HG03432 (cell line): ENCODE measurements at regions not wholly inside any gene's neighbourhood (a gene's known extent, or its start where the extent isn't known, plus 50 kb on each side); places are given as distances from the start of the nearest gene placed in this dataset.
A peak's percentile ranks its signal among the peaks of the same experiment; 100 is the strongest.
"Not testable (repeated sequence)": the region's sequence is repeated elsewhere in the genome, so short reads cannot be mapped to it uniquely, and the experiment has no call there.

Experiments used
- ATAC-seq: cut with Tn5 transposase; IDR thresholded peaks from one replicate; pipeline ENCODE4 v1.9.1; 2021; ENCODE audit warnings: mild to moderate bottlenecking, moderate library complexity; ENCODE audit not compliant: unreplicated experiment

DNA sequence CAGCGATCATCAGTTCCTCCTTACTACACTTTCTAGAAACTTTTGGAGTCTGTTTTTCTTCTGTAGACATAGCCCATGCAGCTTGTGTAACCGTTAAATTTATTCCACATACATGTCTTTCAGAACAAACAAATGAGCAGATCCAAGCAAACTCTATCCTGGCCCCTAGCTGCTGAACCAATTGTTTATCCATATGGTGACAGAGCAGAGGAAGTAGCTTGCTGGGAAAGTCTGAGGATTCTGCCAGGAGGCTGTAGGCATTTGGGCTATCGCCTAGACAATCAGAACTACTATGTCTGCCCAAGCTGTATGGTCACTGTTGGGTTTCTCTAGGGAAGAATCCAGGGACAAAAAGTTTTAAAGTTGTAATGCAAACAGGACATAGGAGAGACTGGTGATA is 343.7 kb downstream of the SPRY2 start:
- ATAC-seq = no peak

DNA sequence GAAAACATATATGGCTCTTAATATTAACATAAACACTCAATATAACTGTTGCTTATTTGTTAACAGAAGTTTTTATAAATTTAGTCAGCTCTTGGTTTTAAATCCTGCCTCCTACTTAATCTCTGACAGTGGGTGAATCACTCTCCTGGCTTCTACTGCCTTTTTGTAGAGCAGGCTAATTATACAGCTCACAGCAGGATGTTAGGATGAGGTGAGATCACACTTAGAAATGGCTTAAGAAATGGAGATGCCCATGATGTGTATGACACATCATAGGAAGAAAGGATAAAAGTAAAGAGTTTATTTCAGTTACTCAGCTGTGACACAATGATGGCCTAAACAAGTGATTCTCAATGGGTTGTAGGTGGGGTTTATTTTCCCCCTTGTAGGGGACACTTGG is 345.6 kb downstream of the SPRY2 start:
- ATAC-seq = no peak

DNA sequence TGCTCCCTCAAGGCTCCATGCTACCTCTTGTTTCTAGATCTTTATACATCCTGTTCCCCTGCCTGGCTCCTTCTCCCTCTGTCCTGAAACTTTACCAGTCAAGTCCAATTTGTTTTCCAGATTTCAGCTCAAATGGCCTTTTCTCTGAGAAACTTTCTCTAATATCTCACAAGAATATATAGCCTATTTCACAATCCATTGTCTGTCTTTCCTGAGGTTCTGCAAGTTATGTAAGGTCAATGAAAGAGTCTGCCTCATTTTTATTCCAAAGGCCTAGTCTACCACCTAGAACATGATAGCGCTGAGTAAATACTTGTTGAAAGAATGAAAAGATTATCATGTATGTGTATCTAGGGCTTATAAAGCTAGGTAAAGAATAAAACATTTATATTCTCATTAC is 348.8 kb downstream of the SPRY2 start:
- ATAC-seq = no peak

DNA sequence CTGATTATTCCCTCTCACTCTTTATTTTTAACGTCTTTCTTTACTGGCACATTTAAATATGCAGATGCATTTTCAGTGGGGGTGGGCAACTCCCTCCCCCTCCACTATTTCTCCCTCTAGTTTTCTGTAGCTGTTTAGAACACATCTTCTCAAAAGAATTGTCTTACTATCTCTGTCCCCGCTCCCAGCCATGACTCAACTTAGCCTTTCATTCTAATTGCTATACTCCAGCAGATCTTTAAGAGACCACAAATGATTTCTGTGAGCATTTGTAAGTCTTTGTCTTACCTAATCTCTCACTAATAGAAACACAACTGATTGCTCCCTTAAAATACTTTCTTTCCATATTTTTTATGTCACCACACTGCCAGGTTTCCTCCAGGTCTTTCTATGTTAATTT is 350.9 kb downstream of the SPRY2 start:
- ATAC-seq = no peak

DNA sequence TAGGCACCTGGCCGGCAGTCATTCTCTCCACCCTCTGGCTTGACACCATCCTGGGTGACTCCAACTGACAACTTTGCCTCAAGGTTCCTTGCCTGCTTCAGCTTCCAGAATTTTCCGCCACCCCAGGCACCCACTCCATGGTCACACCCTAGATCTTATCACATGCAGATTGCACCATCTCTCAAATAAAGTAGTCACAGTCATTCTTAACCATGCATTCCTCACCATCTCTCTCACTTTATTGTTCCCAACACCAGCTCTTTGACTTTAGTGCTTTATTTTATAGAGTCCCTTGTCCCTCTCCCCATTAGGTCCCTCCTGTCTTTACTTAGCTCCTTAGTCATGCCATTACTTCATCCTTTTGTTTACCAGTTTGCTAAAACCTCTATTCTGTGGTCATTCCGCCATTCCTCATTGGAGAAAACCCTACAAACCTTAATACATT is 351.7 kb downstream of the SPRY2 start:
- ATAC-seq = no peak

DNA sequence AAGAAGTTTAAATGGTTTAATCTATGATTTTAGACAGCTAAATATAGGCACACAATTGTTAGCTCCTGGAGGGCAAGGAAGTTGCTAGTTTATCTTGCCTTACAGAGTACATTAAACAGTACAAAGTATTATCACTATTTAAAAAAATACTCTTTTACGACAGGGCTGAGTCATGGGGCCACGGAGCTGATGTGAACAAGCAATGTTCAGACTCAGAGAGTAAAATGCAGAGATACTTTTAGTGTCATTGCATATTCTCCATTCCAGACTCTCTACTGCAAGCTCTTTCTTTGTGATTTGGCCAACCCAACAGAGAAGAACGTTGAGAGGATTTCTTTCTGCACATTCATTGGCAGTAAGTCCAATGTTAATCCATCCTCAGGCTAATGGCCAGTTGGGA is 352.4 kb downstream of the SPRY2 start:
- no peak for ATAC-seq

DNA sequence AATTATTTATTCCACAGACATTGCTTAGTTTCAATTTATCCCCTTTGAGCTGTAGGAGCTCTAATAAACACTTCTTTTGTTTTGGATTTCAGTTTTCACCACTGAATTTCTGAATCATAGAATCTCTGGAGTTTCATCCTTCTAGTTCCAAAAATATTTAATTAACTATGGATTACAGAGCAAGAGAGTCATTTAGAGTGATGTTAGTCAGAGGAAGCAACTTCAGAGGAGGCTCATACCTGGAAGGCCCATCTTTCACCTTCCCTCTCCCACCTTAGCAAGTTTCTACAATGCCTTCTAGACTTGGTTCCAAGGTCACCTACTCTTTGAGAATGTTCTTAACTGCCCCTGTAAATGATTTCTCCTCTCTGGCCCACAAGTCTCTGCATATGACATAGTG is 353.2 kb downstream of the SPRY2 start:
- no peak for ATAC-seq

DNA sequence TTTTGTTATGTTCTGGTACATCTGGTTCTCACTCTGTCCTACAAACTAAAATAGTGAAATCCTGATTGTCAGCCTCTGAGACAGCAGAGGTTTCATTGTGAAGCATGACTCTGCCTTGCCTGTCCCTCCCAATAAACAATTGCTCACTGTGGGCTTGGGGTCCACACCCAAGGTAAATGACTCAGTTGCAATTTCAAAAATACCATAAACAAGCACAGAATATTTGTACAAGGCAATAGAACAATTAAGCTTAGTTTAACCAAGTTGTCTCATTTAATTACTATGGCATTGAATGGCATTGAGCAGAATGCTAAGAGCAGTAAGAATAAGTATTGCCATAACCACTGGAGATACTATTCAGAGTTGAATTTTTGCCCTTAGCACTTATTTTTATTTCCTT is 353.6 kb downstream of the SPRY2 start:
- ATAC-seq = no peak

DNA sequence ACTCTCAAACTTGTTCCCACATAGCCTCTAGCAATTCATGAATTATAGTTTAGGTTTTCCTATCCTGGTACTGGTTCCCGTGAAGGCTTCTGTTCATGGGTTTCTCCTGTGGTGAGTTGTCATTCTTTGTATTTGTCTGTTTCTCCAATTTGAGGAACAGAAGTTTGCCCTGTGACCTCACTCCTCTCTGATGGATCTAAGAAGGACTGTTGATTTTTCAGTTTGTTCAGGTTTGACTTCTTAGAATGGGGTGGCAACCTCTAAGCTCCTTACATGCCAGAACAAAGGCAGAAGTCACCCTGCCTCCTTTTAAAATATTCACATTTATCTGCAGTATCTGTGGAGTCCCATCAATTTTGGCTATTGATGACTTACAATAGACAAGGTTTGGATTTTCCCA is 354.0 kb downstream of the SPRY2 start:
- no peak for ATAC-seq

DNA sequence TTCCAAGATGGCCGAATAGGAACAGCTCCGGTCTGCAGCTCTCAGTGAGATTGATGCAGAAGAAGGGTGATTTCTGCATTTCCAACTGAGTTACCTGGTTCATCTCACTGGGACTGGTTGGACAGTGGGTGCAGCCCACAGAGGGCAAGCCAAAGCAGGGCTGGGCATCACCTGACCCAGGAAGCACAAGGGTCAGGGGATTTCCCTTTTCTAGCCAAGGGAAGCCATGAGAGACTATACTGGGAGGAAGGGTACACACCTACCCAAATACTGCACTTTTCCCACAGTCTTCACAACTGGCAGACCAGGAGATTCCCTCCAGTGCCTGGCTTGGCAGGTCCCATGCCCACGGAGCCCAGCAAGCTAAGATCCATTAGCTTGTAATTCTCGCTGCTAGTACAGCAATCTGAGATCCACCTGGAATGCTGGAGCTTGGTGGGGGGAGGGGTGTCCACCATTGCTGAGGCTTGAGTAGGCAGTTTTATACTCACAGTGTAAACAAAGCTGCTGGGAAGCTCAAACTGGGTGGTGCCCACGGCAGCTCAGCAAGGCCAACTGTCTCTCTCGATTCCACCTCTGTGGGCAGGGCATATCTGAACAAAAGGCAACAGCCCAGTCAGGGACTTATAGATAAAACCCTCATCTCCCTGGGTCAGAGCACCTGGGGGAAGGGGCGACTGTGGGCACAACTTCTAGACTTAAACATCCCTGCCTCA is 365.8 kb downstream of the SPRY2 start:
- not testable (repeated sequence) for ATAC-seq

DNA sequence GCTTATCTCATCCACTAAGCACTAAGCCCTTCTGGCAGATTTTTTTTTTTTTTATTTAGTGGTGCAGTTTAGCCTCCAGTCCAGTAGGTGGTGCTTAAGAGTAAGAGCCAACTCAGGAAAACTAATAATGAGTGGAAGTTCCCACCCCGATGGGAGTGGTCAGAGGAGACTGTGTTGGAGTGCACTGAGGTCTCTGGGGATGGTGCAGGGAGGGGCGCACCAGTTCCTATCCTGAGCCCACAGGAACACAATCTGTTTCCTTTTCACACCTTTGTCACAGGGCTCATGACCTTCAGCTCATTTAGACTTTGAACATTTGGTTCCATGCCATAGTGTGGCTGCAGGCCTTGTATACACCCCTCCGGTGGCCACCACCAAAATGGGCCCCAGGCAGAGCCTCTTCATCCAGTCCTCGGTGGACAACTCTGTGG is 367.4 kb downstream of the SPRY2 start:
- ATAC-seq = peak; percentile 94

DNA sequence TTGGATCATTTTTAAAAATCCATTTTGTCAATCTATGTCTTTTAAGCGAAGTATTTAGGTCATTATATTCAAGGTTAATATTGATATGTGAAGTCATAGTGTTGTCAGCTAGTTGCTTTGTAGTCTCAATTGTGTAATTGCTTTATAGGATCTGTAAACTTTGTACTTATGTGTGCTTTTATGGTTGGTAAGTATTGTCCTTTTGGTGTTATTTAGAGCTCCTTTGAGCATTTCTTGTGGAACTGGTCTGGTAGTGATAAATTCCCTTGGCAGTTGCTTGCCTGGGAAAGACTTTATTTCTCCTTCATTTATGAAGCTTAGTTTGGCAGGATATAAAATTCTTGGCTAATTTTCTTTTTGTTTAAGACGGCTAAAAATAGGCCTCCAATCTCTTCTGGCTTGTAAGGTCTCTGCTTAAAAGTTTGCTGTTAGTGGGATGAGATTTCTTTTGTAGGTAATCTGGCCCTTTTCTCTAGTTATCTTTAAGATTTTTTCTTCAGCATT is 368.8 kb downstream of the SPRY2 start:
- ATAC-seq = no peak

DNA sequence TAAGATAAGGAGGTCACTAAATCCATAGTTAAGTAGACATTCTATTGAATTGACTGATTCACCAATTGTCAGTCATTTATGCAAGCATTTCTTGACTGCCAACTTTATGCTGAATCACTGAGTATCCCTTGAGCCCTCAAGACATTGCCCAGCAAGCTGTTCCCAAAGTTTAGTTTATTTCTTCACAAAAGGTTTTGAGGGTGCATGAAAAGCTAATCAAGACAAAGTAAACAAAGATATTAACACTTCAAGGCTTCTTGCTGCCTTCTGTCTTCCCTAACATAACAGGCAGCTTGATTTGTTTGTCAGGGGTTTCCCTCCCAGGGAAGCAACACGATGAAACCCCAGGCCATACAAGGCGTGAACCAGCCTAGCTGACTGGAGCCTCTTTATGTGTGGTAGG is 374.4 kb downstream of the SPRY2 start:
- no peak for ATAC-seq

DNA sequence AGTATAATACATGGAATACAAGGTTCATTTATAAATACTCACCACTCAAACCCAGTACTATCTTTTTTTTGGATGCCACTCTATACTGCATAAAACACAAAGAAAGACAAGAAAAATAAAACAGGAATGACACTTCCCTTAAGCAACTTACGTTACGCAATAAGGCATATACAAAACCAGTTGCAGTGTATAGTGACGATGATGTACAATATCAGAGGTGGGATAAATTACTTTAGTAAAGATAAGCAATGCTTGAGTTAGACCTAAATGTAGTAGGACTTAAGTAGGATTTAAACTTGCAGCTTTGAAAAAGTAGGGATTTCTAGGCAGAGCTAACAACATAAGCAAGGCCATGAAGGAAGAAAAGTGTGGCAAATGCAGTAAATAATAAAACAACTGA is 374.9 kb downstream of the SPRY2 start:
- ATAC-seq = no peak

DNA sequence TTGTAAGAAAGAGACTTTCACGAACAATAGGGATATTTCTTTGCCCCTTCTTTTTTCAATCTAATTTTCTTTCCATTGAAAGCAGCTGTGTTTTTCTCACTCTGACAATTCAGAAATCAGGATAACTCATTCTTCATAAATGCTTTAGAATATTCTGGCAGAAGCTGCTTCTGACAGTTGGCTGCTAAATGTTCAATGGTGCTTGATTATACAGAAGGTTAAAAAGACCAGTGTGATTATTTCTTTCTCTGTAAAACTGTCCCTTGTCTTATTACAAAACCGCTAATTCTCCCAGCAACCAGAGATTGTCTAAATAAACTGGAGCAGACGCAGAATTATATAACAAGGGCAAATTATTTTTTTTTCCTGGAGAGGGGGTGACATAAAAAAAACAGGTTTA is 394.4 kb downstream of the SPRY2 start:
- no peak for ATAC-seq

DNA sequence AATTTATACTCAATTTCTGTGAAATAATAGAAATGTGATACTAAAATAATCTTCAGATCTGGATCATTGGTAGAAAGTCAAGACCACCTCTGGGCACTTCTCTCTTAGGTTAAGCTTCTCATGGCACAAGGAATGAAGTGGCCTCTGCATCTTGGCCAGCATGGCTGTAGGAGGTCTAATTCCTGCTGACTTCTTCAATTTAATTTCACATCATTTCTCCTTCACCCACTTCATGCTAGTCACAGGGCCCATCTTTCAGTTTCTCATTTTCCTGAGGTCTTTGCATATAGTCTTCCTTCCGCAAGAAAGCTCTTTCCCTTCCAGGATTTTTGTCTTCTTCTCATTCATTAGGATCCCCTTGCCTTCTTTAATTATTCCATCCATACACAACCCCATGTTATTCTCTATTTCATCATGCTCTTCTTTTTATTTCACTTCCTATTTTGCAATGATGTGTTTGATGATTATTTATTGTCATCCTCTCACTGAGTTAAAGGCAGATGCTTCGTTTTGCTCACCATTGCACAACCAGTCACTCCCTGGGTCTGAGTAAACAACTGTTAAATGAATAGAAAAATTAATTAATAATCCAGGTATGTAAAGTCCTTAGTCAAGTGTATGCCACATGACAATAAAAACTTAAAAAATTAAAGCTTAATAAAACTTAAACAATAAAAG is 397.4 kb downstream of the SPRY2 start:
- ATAC-seq = no peak

DNA sequence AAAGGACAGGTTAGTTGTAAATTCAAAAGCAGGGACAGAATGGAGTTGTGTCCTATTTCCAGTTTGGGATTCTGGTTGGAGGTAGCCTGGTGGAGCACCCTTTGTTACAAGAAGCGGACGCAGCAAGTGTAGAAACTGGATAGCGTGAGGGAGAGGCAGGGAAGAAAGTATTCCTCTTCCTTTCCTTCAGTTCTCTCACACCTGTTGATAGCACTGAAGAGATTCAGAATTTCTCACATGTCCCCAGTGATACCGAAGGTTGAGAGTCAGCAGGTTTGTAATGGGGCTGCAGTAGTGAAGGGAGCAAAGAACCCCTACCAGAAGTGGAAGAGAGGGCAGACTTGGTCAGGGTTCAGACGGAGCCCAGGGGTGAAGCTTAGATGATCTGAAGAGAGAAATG is 399.2 kb downstream of the SPRY2 start:
- ATAC-seq = no peak

DNA sequence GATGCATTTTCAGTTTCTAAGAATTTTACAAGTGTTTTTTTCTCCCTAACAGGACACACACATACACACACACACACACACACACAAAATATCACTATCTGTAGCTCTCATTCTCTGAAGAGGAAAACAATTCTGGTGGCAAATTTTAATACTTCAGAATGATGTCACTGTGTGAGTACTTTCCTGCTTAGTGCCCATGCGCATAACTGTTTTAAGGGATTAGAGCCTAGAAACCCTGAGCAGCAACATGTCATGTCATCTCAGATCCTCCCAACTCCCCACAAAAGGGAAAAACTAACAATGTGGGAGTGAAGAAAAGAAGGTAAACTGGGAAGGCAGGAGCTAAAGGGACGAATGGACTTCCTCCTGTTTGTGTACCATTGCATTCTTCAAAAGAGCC is 401.2 kb downstream of the SPRY2 start:
- ATAC-seq = no peak

DNA sequence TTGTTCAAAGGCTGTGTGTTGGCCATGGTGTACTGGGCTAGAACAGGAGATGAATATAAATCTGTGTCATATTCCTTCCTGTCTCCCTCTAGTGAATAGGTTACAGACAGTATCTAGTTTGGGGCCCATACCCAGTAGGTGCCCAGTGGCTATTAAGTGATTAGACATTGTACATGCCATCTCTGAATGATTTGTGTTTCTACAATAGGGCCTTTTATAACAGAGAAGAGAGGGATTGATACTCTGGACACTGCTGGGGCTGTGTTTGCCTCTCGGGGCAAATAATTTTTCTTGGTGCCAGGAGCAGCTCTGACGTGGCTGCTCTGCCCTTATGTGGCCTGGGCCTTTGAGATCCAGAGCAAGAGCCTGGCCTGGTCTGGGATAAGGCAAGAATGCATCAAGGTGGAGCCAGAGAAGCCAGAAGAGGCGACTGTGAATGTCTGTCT is 403.1 kb downstream of the SPRY2 start:
- no peak for ATAC-seq

DNA sequence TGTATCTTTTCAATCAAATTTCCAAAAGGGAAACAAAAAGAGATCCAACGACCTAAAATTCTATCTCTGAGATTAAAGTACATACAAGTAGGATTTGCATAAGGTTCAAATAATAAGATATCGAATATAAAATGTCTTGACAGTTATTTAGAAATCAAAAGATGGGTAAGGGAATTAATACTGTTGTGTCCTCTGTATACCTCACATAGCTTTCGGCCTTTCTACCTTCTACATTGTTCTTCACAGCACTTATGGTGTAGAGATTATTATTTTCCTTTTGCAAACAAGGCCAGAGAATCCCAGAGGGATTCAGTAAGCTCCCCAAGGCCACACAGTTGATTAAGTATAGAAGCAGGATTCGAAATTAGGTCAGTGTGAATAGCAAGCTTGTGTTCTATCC is 403.6 kb downstream of the SPRY2 start:
- no peak for ATAC-seq

DNA sequence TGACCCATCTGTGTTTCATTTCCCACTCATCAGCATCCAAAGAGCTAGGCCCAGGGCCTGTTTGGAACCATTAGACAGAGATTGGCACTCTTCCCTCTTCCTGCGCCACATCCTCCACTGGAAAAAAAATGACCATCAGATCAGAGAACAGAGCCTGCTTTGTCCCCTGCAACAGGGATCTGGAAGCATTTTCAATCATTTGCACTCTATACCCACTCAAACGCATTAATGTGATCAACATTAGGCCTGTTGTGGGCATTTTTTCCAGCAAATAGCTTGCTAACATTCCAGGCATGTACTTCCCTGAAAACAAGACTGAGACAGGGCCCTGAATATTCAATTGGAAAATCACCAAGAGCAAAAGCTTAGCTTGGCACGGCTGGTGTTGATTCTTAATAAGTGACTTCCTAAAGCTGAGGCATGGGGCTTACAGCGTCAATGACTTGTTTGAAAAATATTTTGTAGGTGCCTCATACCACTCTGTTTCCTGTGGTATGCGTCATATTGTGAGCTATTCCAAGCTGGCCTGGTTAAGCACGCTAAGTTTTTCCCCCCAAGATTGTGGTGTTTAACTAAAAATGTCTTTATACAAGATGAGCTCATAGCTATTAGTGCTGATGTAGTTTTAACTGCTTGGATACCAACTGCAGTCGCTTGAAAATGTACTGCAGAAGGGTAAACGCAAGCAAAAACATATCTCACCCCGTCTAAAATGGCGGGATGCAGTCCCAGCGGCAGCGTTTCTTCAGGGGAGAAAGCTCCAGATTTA is 404.4 kb downstream of the SPRY2 start:
- ATAC-seq = no peak

DNA sequence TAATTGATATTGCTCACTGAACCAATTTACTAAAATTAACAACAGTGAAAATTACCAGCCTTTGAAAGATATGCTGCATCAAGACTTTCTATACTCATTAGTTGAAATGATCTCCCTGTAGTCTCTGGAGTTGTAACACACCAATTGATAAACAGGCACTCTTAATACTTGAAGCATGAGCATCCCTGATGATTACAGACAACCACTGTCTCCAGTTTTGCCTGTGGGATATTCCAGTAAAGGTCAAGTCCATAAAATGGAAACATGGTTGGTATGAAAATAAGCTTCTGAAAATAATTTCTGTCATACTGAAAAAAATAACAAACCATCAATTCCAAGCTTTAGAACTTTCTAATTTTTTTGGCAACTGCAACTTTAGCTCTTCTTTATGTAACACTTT is 405.8 kb downstream of the SPRY2 start:
- no peak for ATAC-seq
